GM20000 (cell line): ENCODE measurements at regions not wholly inside any gene's neighbourhood (a gene's known extent, or its start where the extent isn't known, plus 50 kb on each side); places are given as distances from the start of the nearest gene placed in this dataset.

ENCODE experiments used
- DNase-seq: peaks from one replicate; pipeline ENCODE4 v3.0.0; 2012; ENCODE audit warnings: low spot score
- TF ChIP-seq, protein P1 (sequence below): IDR thresholded peaks from 2 replicates; pipeline ENCODE4 v1.5.1; 2012; ENCODE audit warnings: mild to moderate bottlenecking, control low read depth; ENCODE audit errors: extremely low read depth, missing control alignments

DNA sequence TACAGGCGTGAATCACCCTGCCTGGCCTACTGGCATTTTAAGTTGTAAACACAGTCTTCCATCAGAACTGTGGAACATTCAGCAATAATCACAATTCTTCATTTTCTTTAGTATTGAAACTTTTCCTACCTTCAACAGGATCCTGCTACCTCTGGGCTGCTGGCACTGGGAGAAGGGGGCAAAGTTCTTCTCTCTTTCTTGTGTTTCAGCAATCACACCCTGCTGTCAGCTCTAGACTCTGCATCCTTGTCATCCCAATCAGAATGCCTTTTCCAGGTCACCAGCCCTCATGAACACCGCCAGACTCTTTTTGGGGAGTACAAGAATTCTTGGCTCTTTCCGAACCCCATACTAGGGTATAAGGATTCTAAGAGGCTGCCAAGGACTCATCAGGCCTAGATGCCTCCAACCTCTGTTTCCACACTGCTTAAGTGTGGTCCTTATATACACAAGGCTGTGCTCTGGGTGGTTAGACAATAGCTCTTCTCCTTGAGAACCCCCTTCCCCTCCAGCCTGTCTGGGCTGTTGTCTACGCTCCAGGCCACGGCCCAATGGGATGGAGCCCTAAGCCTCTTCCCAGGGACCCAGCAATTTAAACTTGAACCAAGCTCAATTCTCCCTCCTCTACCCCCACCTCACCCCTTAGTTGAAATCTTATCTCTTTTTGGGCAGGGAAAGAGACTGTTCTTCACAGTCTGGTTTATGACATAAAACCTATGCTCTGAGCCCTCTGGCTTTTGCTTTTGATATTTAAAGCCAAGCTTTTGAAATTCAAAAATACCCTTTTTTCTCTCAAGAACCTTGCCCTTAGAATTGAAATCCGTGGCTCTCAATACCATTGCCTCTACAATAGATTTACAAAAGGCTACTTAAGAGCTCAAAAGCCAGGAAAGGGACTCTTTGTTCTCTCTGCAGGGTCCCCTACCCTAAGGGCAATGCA, 327.4 kb downstream of the BUD13 start:
- no peak for DNase-seq
- TF ChIP-seq, protein P1, sequence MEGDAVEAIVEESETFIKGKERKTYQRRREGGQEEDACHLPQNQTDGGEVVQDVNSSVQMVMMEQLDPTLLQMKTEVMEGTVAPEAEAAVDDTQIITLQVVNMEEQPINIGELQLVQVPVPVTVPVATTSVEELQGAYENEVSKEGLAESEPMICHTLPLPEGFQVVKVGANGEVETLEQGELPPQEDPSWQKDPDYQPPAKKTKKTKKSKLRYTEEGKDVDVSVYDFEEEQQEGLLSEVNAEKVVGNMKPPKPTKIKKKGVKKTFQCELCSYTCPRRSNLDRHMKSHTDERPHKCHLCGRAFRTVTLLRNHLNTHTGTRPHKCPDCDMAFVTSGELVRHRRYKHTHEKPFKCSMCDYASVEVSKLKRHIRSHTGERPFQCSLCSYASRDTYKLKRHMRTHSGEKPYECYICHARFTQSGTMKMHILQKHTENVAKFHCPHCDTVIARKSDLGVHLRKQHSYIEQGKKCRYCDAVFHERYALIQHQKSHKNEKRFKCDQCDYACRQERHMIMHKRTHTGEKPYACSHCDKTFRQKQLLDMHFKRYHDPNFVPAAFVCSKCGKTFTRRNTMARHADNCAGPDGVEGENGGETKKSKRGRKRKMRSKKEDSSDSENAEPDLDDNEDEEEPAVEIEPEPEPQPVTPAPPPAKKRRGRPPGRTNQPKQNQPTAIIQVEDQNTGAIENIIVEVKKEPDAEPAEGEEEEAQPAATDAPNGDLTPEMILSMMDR = no peak

DNA sequence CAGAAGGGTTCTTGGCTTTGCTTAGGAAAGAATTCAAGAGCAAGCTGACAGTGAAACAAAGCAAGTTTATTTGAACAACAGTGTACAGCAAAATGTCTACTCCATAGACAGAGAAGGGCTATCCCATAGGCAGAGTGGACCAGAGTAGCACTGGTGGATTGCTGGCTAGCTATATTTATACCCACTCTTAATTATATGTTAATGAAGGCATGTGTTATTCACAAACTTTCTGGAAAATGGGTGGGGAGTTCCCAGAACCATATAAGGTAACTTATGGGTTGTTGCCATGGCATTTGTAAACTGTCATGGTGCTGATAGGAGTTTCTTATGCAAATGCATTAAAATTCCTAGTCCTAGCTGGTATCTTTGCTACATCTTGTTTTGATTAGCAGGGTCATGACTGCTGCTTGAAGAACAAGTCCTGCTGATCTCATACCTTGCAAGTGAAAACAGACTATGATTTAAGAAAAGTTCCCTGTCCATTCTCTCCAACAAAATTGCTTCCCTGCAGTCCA, 330.5 kb downstream of the BUD13 start:
- TF ChIP-seq, protein P1 = no peak
- no peak for DNase-seq

GRCh38 chr11:116439361-116439677, 333.5 kb downstream of the BUD13 start:
- TF ChIP-seq, protein P1 = no peak
- DNase-seq = no peak

- TF ChIP-seq, protein P1 = no peak
- no peak for DNase-seq
Observed at GRCh38 chr11:116438651-116439360, 334.0 kb downstream of the BUD13 start.

DNA sequence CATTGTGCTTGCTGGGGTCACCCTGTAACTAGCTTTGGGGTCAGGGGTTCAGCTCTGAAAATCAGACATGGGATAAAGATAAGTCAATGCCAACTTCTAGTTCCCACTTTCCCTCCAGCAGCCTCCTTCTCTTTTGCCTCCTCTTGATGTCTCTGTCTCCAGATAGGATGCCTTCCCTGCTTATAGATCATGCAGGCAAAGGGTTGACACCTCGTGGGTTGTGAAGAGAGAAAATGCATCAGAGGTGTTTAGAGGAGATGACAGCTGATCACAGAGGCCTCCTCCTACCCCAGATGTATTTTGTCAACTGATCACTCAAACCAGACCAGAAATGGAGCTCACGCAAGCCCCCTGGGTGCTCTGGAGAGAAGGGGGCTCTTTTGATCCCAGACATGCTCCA, 337.8 kb downstream of the BUD13 start:
- TF ChIP-seq, protein P1 = no peak

DNA sequence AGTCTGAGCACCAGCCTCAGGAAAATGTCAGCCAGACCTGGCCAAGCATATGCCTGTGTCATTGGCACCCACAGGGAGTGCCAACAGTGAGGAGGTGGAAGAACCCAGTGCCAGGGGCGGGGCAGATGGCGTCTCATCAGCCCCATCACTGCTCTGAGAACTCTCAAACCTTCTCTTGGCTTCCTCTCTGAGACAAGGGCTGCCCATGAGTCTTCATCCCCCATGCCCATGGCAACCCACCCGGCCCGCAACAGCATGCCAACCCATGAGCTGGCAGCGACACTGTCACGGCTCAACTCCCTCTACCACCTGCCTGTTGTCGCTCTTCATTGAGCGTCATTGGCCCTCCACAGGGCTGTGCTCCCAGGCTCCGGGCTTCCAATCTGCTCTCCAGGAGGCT, 340.5 kb downstream of the BUD13 start:
- TF ChIP-seq, protein P1 = no peak
- no peak for DNase-seq

More for the DNA sequence above, 337.8 kb downstream of the BUD13 start:
- DNase-seq = no peak

DNA sequence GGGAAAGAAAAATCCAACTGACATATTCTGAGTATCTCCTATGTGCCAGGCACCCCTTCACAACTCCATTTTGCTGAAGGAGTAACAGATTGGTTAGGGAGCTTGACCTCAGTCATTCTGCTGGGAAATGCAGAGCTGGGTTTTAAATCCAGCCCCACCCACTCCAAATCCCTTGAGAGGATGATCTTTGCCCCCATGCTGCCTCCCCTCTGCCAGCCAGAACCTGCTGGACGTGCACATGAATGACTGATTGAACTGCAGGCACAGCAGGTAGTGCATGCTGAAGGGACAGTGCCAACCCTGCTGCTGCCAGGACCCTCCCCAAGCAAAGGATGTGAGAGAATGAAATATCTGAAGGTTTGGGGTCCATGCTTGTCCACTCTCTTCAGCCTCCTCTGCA, 340.9 kb downstream of the BUD13 start:
- TF ChIP-seq, protein P1 = no peak
- no peak for DNase-seq
